ENCODE measurements at regions not wholly inside any gene's neighbourhood (a gene's known extent, or its start where the extent isn't known, plus 50 kb on each side); places are given as distances from the start of the nearest gene placed in this dataset.

- Histone ChIP-seq H3K79me2 (ENCODE audit: low read depth) (no peaks in the 10 kb centered on the region), H3F3A (ENCODE audit: insufficient read depth, low read depth) (no peaks in the 10 kb centered on the region), H2AFZ (no peak overlapping the region), H4K20me1 (ENCODE audit: insufficient read depth) (no peaks in the 10 kb centered on the region), H3K36me3 (ENCODE audit: low read depth) (no peaks in the 10 kb centered on the region), H3K4me1 (replicated peaks; ENCODE audit: insufficient read depth) (no peaks in the 10 kb centered on the region), H3K9me2 (ENCODE audit: insufficient read depth) (no peaks in the 10 kb centered on the region), H3K27ac (no peak overlapping the region), H3K27me3 (ENCODE audit: insufficient read depth, low read depth) (no peaks in the 10 kb centered on the region), H3K4me2 (no peak overlapping the region), H3K4me3 (no peak overlapping the region), H3K9me3 (ENCODE audit: insufficient read depth, low read depth) (no peaks in the 10 kb centered on the region)
- TF ChIP-seq, protein P1, sequence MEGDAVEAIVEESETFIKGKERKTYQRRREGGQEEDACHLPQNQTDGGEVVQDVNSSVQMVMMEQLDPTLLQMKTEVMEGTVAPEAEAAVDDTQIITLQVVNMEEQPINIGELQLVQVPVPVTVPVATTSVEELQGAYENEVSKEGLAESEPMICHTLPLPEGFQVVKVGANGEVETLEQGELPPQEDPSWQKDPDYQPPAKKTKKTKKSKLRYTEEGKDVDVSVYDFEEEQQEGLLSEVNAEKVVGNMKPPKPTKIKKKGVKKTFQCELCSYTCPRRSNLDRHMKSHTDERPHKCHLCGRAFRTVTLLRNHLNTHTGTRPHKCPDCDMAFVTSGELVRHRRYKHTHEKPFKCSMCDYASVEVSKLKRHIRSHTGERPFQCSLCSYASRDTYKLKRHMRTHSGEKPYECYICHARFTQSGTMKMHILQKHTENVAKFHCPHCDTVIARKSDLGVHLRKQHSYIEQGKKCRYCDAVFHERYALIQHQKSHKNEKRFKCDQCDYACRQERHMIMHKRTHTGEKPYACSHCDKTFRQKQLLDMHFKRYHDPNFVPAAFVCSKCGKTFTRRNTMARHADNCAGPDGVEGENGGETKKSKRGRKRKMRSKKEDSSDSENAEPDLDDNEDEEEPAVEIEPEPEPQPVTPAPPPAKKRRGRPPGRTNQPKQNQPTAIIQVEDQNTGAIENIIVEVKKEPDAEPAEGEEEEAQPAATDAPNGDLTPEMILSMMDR (conservative IDR thresholded peaks at IDR 0.05) = no peak
- no peak for TF ChIP-seq EZH2 (IDR thresholded peaks at IDR 0.05; ENCODE audit: low read depth)
- BruUV-seq (replicated peaks) = no TSS peak
- CTCF ChIA-PET = no interaction called here
- intact Hi-C loops (cut with micrococcal nuclease; ENCODE audit: unreplicated experiment) = no loop called here
- DNase-seq = no peak
- POLR2A ChIA-PET (ENCODE audit: unreplicated experiment) = no interaction called here
Measured at GRCh38 chr20:11059659-11060058, 385.9 kb upstream of the JAG1 start.

DNA sequence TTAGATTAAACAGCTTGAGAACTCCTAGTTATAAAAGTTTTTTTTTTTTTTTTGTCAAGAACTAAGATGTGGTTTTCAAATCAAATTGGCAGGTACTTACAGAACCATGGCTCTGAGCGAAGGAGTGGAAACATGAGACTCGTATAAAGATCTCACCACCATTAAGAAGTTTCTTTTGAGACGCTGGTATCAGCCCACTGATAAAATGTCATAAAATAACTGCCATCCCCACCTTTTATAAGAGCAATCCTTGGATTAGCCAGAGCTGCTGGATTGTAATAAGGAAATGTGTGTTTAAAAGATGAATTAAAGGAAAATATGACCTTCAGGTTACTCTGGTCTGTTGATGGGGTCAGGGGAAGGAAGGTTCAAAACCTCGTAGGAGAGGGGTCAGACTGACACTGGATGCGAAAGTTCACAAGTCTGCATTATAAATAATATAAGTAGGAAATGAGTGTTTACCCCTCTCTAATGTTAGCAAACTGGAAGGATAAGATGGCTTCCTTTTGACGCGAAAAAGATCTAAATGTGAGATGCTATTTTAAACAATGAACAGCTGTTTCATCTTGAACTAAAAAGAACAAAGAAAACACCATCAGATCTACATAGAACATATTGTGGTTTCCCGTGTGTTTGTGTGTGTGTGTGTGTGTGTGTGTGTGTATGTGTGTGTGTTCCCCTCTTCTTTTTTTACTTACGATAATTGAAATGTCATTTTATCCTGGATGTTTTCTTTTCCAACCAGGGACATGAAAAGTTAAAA lies 386.8 kb upstream of the JAG1 start:
- Histone ChIP-seq H3K9me2 (ENCODE audit: insufficient read depth) (no peaks in the 10 kb centered on the region), H3K36me3 (ENCODE audit: low read depth) (no peaks in the 10 kb centered on the region), H3K4me2 (no peak overlapping the region), H3K4me1 (replicated peaks; ENCODE audit: insufficient read depth) (no peaks in the 10 kb centered on the region), H3K27ac (no peak overlapping the region), H3K27me3 (ENCODE audit: insufficient read depth, low read depth) (no peaks in the 10 kb centered on the region), H3K4me3 (no peak overlapping the region), H3K9me3 (ENCODE audit: insufficient read depth, low read depth) (no peaks in the 10 kb centered on the region), H3K79me2 (ENCODE audit: low read depth) (no peaks in the 10 kb centered on the region), H4K20me1 (ENCODE audit: insufficient read depth) (no peaks in the 10 kb centered on the region), H2AFZ (no peak overlapping the region), H3F3A (ENCODE audit: insufficient read depth, low read depth) (no peaks in the 10 kb centered on the region)
- ChIA-PET POLR2A (ENCODE audit: unreplicated experiment) (no interaction called here), CTCF (no interaction called here)
- no TSS peak for BruUV-seq (replicated peaks)
- no peak for DNase-seq
- TF ChIP-seq, protein P1 (conservative IDR thresholded peaks at IDR 0.05) = no peak
- TF ChIP-seq EZH2 (IDR thresholded peaks at IDR 0.05; ENCODE audit: low read depth) = no peak
- intact Hi-C loops (cut with micrococcal nuclease; ENCODE audit: unreplicated experiment) = no loop called here

DNA sequence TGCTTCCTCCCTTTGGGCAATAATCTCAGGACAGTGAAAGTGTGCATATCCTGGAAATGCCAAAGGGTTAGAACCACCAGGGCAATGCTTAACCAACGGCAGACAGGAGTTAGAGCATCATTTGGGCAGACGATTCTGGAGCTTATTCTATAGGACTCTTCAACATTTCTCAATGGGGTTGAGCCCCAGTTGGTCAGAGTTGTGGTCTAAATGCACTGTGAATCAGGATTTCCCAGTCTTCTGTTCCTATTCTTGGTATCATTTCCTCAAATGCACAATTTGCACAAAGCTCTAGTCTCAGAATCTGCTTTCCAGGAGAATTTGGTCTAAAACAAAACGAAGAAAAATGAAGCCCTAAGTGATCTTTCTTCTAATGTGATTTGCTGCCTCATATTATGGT lies 389.6 kb upstream of the JAG1 start:
- no peak overlapping the region for H3K4me3 ChIP-seq
- H2AFZ ChIP-seq = no peak overlapping the region
- no TSS peak for BruUV-seq (replicated peaks)
- no peaks in the 10 kb centered on the region for H3K36me3 ChIP-seq (ENCODE audit: low read depth)
- H3K4me2 ChIP-seq = no peak overlapping the region
- H3K9me3 ChIP-seq (ENCODE audit: insufficient read depth, low read depth) = no peaks in the 10 kb centered on the region
- no peaks in the 10 kb centered on the region for H3K9me2 ChIP-seq (ENCODE audit: insufficient read depth)
- intact Hi-C loops (cut with micrococcal nuclease; ENCODE audit: unreplicated experiment) = no loop called here
- ChIA-PET POLR2A (ENCODE audit: unreplicated experiment) (no interaction called here), CTCF (no interaction called here)
- no peak for TF ChIP-seq EZH2 (IDR thresholded peaks at IDR 0.05; ENCODE audit: low read depth)
- TF ChIP-seq, protein P1 (conservative IDR thresholded peaks at IDR 0.05) = no peak
- no peaks in the 10 kb centered on the region for H3K4me1 ChIP-seq (replicated peaks; ENCODE audit: insufficient read depth)
- no peaks in the 10 kb centered on the region for H3K79me2 ChIP-seq (ENCODE audit: low read depth)
- no peaks in the 10 kb centered on the region for H3K27me3 ChIP-seq (ENCODE audit: insufficient read depth, low read depth)
- H4K20me1 ChIP-seq (ENCODE audit: insufficient read depth) = no peaks in the 10 kb centered on the region
- H3F3A ChIP-seq (ENCODE audit: insufficient read depth, low read depth) = no peaks in the 10 kb centered on the region
- no peak for DNase-seq
- no peak overlapping the region for H3K27ac ChIP-seq
